ENCODE measurements at regions not wholly inside any gene's neighbourhood (a gene's known extent, or its start where the extent isn't known, plus 50 kb on each side); places are given as distances from the start of the nearest gene placed in this dataset.

DNA sequence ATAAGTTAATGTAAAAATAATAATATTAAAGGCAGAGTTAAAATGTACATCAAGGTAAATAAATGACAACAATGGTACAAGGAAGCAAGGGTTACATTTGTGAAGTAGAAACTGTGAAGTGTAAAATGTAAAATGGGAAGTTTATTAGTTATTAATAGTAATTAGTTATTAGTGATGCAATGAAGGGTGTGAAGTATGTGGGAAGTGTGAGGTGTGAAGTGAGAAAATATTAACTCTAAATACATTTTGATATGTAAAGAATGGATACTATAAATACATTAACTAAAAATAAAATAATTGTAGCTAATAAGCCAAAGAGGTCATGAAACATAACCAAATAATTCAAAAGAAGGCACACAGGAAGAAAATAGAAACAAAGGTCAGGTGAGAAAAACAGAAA is 316.4 kb downstream of the GBA3 start:
- BruUV-seq (replicated peaks) = no TSS peak
- ChIA-PET POLR2A (no interaction called here), CTCF (no interaction called here)
- no peaks in the 10 kb centered on the region for H3K4me1 ChIP-seq (ENCODE audit: control insufficient read depth, insufficient read depth, low read length)
- ATAC-seq = no peak
- H3K9me3 ChIP-seq (ENCODE audit: control insufficient read depth, insufficient read depth, low read depth, low read length) = no peaks in the 10 kb centered on the region
- DNase-seq (ENCODE audit: low read depth, low spot score) = no peak
- H3K27me3 ChIP-seq (ENCODE audit: control insufficient read depth, insufficient read depth, low read length) = no peaks in the 10 kb centered on the region
- intact Hi-C loops (cut with micrococcal nuclease; ENCODE audit: unreplicated experiment) (no loop called here), in situ Hi-C loops (cut with HindIII; ENCODE audit: low pct_unique_long_range_greater_than_20kb, low sequenced_read_pairs) (no loop called here)
- H3K27ac ChIP-seq (ENCODE audit: low read length) = no peak overlapping the region
- TF ChIP-seq, protein P1, sequence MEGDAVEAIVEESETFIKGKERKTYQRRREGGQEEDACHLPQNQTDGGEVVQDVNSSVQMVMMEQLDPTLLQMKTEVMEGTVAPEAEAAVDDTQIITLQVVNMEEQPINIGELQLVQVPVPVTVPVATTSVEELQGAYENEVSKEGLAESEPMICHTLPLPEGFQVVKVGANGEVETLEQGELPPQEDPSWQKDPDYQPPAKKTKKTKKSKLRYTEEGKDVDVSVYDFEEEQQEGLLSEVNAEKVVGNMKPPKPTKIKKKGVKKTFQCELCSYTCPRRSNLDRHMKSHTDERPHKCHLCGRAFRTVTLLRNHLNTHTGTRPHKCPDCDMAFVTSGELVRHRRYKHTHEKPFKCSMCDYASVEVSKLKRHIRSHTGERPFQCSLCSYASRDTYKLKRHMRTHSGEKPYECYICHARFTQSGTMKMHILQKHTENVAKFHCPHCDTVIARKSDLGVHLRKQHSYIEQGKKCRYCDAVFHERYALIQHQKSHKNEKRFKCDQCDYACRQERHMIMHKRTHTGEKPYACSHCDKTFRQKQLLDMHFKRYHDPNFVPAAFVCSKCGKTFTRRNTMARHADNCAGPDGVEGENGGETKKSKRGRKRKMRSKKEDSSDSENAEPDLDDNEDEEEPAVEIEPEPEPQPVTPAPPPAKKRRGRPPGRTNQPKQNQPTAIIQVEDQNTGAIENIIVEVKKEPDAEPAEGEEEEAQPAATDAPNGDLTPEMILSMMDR (IDR thresholded peaks at IDR 0.05) = no peak
- no peak for TF ChIP-seq POLR2AphosphoS5 (IDR thresholded peaks at IDR 0.05; ENCODE audit: low read depth, low read length)
- H3K36me3 ChIP-seq (ENCODE audit: control insufficient read depth, insufficient read depth, low read length) = no peaks in the 10 kb centered on the region
- H3K4me3 ChIP-seq (ENCODE audit: low read depth in 2 of 2, low read length in 2 of 2) = no peak overlapping the region

DNA sequence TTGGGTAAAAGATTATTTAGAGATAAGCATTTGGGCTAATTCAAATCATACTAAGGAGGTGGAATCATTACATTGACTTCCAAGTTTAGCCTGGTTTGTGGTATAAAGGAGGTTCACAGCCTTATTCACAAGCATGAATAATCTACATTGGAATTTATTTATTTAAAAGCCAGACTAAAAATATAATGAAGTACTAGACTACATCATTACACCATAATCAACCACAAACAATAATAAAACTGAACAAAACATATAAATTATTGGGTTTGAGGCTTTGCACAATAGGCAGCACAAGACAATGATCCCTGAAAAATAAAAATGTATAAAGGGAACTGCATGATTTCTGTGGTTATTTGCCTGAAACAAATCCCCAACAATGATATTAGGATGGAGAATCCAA is 314.0 kb downstream of the GBA3 start:
- no peak overlapping the region for H3K4me3 ChIP-seq (ENCODE audit: low read depth in 2 of 2, low read length in 2 of 2)
- H3K9me3 ChIP-seq (ENCODE audit: control insufficient read depth, insufficient read depth, low read depth, low read length) = no peaks in the 10 kb centered on the region
- no peak for ATAC-seq
- TF ChIP-seq SIN3A (IDR thresholded peaks at IDR 0.05; ENCODE audit: borderline replicate concordance, insufficient read depth, low read depth, low read length) = no peak
- TF ChIP-seq, protein P2, sequence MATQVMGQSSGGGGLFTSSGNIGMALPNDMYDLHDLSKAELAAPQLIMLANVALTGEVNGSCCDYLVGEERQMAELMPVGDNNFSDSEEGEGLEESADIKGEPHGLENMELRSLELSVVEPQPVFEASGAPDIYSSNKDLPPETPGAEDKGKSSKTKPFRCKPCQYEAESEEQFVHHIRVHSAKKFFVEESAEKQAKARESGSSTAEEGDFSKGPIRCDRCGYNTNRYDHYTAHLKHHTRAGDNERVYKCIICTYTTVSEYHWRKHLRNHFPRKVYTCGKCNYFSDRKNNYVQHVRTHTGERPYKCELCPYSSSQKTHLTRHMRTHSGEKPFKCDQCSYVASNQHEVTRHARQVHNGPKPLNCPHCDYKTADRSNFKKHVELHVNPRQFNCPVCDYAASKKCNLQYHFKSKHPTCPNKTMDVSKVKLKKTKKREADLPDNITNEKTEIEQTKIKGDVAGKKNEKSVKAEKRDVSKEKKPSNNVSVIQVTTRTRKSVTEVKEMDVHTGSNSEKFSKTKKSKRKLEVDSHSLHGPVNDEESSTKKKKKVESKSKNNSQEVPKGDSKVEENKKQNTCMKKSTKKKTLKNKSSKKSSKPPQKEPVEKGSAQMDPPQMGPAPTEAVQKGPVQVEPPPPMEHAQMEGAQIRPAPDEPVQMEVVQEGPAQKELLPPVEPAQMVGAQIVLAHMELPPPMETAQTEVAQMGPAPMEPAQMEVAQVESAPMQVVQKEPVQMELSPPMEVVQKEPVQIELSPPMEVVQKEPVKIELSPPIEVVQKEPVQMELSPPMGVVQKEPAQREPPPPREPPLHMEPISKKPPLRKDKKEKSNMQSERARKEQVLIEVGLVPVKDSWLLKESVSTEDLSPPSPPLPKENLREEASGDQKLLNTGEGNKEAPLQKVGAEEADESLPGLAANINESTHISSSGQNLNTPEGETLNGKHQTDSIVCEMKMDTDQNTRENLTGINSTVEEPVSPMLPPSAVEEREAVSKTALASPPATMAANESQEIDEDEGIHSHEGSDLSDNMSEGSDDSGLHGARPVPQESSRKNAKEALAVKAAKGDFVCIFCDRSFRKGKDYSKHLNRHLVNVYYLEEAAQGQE (IDR thresholded peaks at IDR 0.05; ENCODE audit: insufficient read depth in 1 of 2, low read depth in 2 of 2, low read length in 1 of 2) = no peak
- TF ChIP-seq, protein P1 (IDR thresholded peaks at IDR 0.05) = no peak
- no peak for TF ChIP-seq POLR2AphosphoS5 (IDR thresholded peaks at IDR 0.05; ENCODE audit: low read depth, low read length)
- no peak for TF ChIP-seq TCF7L2 (IDR thresholded peaks at IDR 0.05; ENCODE audit: low read depth, low read length)
- POLR2A ChIA-PET = no interaction called here
- no peak overlapping the region for H3K27ac ChIP-seq (ENCODE audit: low read length)
- intact Hi-C loops (cut with micrococcal nuclease; ENCODE audit: unreplicated experiment) (no loop called here), in situ Hi-C loops (cut with HindIII; ENCODE audit: low pct_unique_long_range_greater_than_20kb, low sequenced_read_pairs) (no loop called here)
- DNase-seq (ENCODE audit: low read depth, low spot score) = no peak
- no TSS peak for BruUV-seq (replicated peaks)
- H3K4me1 ChIP-seq (ENCODE audit: control insufficient read depth, insufficient read depth, low read length) = no peaks in the 10 kb centered on the region
- CTCF ChIA-PET = no interaction called here
- H3K27me3 ChIP-seq (ENCODE audit: control insufficient read depth, insufficient read depth, low read length) = no peaks in the 10 kb centered on the region
- no peaks in the 10 kb centered on the region for H3K36me3 ChIP-seq (ENCODE audit: control insufficient read depth, insufficient read depth, low read length)

DNA sequence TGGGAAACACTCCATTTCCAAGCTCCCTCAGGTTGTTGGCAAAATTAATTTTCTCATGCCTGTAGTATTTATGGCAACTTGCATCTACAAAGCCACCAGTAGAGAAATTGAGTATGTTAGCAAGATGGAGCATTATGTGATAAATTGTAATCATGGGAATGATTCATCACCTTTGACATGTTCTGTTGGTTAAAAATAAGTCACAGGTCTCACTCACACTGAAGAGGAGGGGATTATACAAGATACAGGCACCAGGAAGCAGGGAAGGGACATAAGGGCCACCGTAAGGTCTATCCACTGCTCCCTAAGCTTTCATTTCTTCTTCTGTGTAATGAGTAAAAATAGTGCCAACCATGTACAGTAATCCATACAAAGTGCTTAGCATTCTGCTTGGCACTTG is 313.0 kb downstream of the GBA3 start:
- H3K27ac ChIP-seq (ENCODE audit: low read length) = no peak overlapping the region
- in situ Hi-C loops (cut with HindIII; ENCODE audit: low pct_unique_long_range_greater_than_20kb, low sequenced_read_pairs) (no loop called here), intact Hi-C loops (cut with micrococcal nuclease; ENCODE audit: unreplicated experiment) (no loop called here)
- no peak overlapping the region for H3K4me3 ChIP-seq (ENCODE audit: low read depth in 2 of 2, low read length in 2 of 2)
- DNase-seq (ENCODE audit: low read depth, low spot score) = no peak
- H3K36me3 ChIP-seq (ENCODE audit: control insufficient read depth, insufficient read depth, low read length) = no peaks in the 10 kb centered on the region
- TF ChIP-seq, protein P2 (IDR thresholded peaks at IDR 0.05; ENCODE audit: insufficient read depth in 1 of 2, low read depth in 2 of 2, low read length in 1 of 2) = no peak
- TF ChIP-seq SIN3A (IDR thresholded peaks at IDR 0.05; ENCODE audit: borderline replicate concordance, insufficient read depth, low read depth, low read length) (no peak), TCF7L2 (IDR thresholded peaks at IDR 0.05; ENCODE audit: low read depth, low read length) (no peak)
- ChIA-PET CTCF (no interaction called here), POLR2A (no interaction called here)
- H3K27me3 ChIP-seq (ENCODE audit: control insufficient read depth, insufficient read depth, low read length) = no peaks in the 10 kb centered on the region
- no peaks in the 10 kb centered on the region for H3K9me3 ChIP-seq (ENCODE audit: control insufficient read depth, insufficient read depth, low read depth, low read length)
- no peak for ATAC-seq
- no TSS peak for BruUV-seq (replicated peaks)
- no peaks in the 10 kb centered on the region for H3K4me1 ChIP-seq (ENCODE audit: control insufficient read depth, insufficient read depth, low read length)
